CD14-positive monocyte (primary cell): ENCODE measurements at regions not wholly inside any gene's neighbourhood (a gene's known extent, or its start where the extent isn't known, plus 50 kb on each side); places are given as distances from the start of the nearest gene placed in this dataset.

Experiments used
- DNase-seq, 3 donors: peaks; one replicate each; pipeline ENCODE4 v3.0.0-alpha.2; 2011 to 2022
- H2AFZ ChIP-seq: 2 replicates; pipeline ENCODE4 v1.6.0; 2012; ENCODE audit warnings: mild to moderate bottlenecking, low read depth, low read length, inconsistent platforms; ENCODE audit not compliant: insufficient read depth, poor library complexity, severe bottlenecking
- H3K27ac ChIP-seq, 2 donors: 1 replicate in 1 of 2; 2 replicates in 1 of 2; pipeline ENCODE4 v1.5.1; 2012 to 2013; ENCODE audit warnings: low read length in 2 of 2, control low read depth in 1 of 2, inconsistent platforms in 1 of 2, low read depth in 1 of 2, mild to moderate bottlenecking in 1 of 2
- H3K27me3 ChIP-seq, 2 donors: one replicate each; pipeline versions ENCODE4 v1.6.0 to v1.6.1; 2011 to 2013; ENCODE audit warnings: low read length in 2 of 2; ENCODE audit not compliant: control insufficient read depth in 2 of 2, insufficient read depth in 2 of 2
- H3K36me3 ChIP-seq, 2 donors: replicated peaks in 1 of 2; 1 replicate in 1 of 2; 2 replicates in 1 of 2; pipeline versions ENCODE4 v1.5.1 to v1.6.1; 2012 to 2013; ENCODE audit warnings: low read length in 2 of 2, control low read depth in 1 of 2, inconsistent platforms in 1 of 2, mild to moderate bottlenecking in 1 of 2; ENCODE audit not compliant: insufficient read depth in 2 of 2, control insufficient read depth in 1 of 2
- H3K4me1 ChIP-seq, 2 donors: 1 replicate in 1 of 2; 2 replicates in 1 of 2; pipeline versions ENCODE4 v1.5.1 to v1.6.1; 2012 to 2013; ENCODE audit warnings: low read length in 2 of 2, control low read depth in 1 of 2, inconsistent platforms in 1 of 2, mild to moderate bottlenecking in 1 of 2, moderate library complexity in 1 of 2; ENCODE audit not compliant: insufficient read depth in 2 of 2, control insufficient read depth in 1 of 2
- H3K4me2 ChIP-seq: replicated peaks from 2 replicates; pipeline ENCODE3; 2012; ENCODE audit warnings: low read length, moderate library complexity, mild to moderate bottlenecking; ENCODE audit not compliant: poor library complexity, severe bottlenecking; ENCODE audit errors: extremely low read depth
- H3K4me3 ChIP-seq, 3 experiments: fragments of 200-600 bp in 1 of 3; sonication (generic) in 1 of 3; replicated peaks in 1 of 3; 1 replicate in 2 of 3; 2 replicates in 1 of 3; pipeline ENCODE4 v1.5.1; 2011 to 2013; ENCODE audit warnings: low read length in 3 of 3, mild to moderate bottlenecking in 3 of 3, control low read depth in 2 of 3, low read depth in 2 of 3, inconsistent platforms in 1 of 3, moderate library complexity in 1 of 3
- H3K79me2 ChIP-seq: 2 replicates; pipeline ENCODE4 v1.6.0; 2012; ENCODE audit warnings: mild to moderate bottlenecking, control low read depth, inconsistent platforms, low read length, moderate library complexity; ENCODE audit not compliant: insufficient read depth
- H3K9ac ChIP-seq: 2 replicates; pipeline ENCODE4 v1.6.0; 2017; ENCODE audit warnings: low read length, mild to moderate bottlenecking; ENCODE audit not compliant: insufficient read depth, poor library complexity, severe bottlenecking
- H3K9me3 ChIP-seq, 2 donors: replicated peaks in 1 of 2; 1 replicate in 1 of 2; 2 replicates in 1 of 2; pipeline versions ENCODE4 v1.5.1 to v1.6.1; 2012 to 2013; ENCODE audit warnings: low read length in 2 of 2, control low read depth in 1 of 2; ENCODE audit not compliant: control insufficient read depth in 1 of 2, insufficient read depth in 1 of 2
- H4K20me1 ChIP-seq: 2 replicates; pipeline ENCODE4 v1.6.0; 2012; ENCODE audit warnings: mild to moderate bottlenecking, low read length, control low read depth, moderate library complexity; ENCODE audit not compliant: insufficient read depth
- H3K27ac Mint-ChIP-seq, 7 donors: one replicate each; pipeline ENCODE4 v1.8.0; 2020; ENCODE audit warnings: mild to moderate bottlenecking in 7 of 7, mixed read lengths in 7 of 7, moderate library complexity in 6 of 7, inconsistent platforms in 2 of 7
- H3K27me3 Mint-ChIP-seq, 3 donors: one replicate each; pipeline ENCODE4 v1.8.0; 2021 to 2022; ENCODE audit warnings: low read depth in 3 of 3, mild to moderate bottlenecking in 3 of 3, mixed read lengths in 3 of 3, moderate library complexity in 3 of 3, inconsistent platforms in 1 of 3
- H3K36me3 Mint-ChIP-seq, 2 donors: one replicate each; pipeline ENCODE4 v1.8.0; 2020; ENCODE audit warnings: mixed read lengths in 2 of 2, inconsistent platforms in 1 of 2, mild to moderate bottlenecking in 1 of 2
- H3K4me1 Mint-ChIP-seq: one replicate; pipeline ENCODE4 v1.8.0; 2020; ENCODE audit warnings: mild to moderate bottlenecking, mixed read lengths
- H3K4me3 Mint-ChIP-seq, 2 donors: one replicate each; pipeline ENCODE4 v1.8.0; 2020; ENCODE audit warnings: mild to moderate bottlenecking in 2 of 2, mixed read lengths in 2 of 2, moderate library complexity in 1 of 2
- H3K9me3 Mint-ChIP-seq, 7 donors: one replicate each; pipeline ENCODE4 v1.8.0; 2020 to 2022; ENCODE audit warnings: mixed read lengths in 7 of 7, mild to moderate bottlenecking in 6 of 7, moderate library complexity in 6 of 7, inconsistent platforms in 2 of 7
- WGBS: methylation state at CpG from one replicate; pipeline ENCODE4 v1.1.5; 2013; ENCODE audit warnings: missing lambda C conversion rate; ENCODE audit not compliant: insufficient coverage; 5-methylcytosine and 5-hydroxymethylcytosine counted together
- intact Hi-C, 2 donors: fragments of 100-400 bp; cut with micrococcal nuclease; formaldehyde crosslinking; loops; one replicate each; pipeline versions ENCODE4 v1.15.0 to v1.15.1; 2023
- TF ChIP-seq, protein P1 (sequence below): fragments of 200-600 bp; IDR thresholded peaks from one replicate; pipeline ENCODE4 v1.8.0; 2022; ENCODE audit warnings: antibody characterized with exemption, mild to moderate bottlenecking

DNA sequence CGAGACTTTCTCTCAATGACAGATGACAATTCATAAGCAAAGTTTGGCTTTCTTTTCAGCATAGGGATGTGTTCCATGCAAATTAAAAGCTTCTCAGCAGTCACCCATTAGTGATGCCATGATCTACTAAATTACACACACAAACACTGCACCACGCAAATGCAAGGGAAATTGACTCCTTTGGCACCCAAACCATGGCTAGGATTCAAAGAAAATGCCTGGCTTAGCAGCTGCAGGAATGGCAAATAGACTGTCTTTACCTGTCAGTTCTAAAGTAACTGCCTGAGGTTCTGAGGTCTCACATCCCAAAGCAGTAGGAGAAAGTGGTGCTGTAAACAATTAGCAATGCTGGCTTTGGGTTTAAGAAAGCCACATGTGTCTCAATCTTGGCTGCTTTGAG is 108.6 kb upstream of the ATP10B start:
- no peak overlapping the region for H3K27ac Mint-ChIP-seq
- H3K4me3 ChIP-seq: no peak overlapping the region
- 93% methylated on average over 2 of the region's 2 CpGs for WGBS
- TF ChIP-seq, protein P1, sequence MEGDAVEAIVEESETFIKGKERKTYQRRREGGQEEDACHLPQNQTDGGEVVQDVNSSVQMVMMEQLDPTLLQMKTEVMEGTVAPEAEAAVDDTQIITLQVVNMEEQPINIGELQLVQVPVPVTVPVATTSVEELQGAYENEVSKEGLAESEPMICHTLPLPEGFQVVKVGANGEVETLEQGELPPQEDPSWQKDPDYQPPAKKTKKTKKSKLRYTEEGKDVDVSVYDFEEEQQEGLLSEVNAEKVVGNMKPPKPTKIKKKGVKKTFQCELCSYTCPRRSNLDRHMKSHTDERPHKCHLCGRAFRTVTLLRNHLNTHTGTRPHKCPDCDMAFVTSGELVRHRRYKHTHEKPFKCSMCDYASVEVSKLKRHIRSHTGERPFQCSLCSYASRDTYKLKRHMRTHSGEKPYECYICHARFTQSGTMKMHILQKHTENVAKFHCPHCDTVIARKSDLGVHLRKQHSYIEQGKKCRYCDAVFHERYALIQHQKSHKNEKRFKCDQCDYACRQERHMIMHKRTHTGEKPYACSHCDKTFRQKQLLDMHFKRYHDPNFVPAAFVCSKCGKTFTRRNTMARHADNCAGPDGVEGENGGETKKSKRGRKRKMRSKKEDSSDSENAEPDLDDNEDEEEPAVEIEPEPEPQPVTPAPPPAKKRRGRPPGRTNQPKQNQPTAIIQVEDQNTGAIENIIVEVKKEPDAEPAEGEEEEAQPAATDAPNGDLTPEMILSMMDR: no peak
- H3K4me1 Mint-ChIP-seq: peaks cover 6% of the 10 kb centered on the region
- no peaks in the 10 kb centered on the region for H3K79me2 ChIP-seq
- H3K27me3 Mint-ChIP-seq: peaks cover 0 to 3% (median 2%) of the 10 kb centered on the region in 3 donors
- no peak overlapping the region for H3K9ac ChIP-seq
- H3K27ac ChIP-seq: no peak overlapping the region
- no peaks in the 10 kb centered on the region for H4K20me1 ChIP-seq
- H3K9me3 ChIP-seq: no peaks in the 10 kb centered on the region
- no peak overlapping the region for H3K4me3 Mint-ChIP-seq
- no peaks in the 10 kb centered on the region for H3K36me3 Mint-ChIP-seq
- no peak overlapping the region for H3K4me2 ChIP-seq
- H3K9me3 Mint-ChIP-seq: peaks cover 0 to 2% (median 0%) of the 10 kb centered on the region in 7 donors
- no peaks in the 10 kb centered on the region for H3K36me3 ChIP-seq
- no peaks in the 10 kb centered on the region for H3K4me1 ChIP-seq
- intact Hi-C loops: no loop called here
- DNase-seq: no peak
- H2AFZ ChIP-seq: no peak overlapping the region
- no peaks in the 10 kb centered on the region for H3K27me3 ChIP-seq

DNA sequence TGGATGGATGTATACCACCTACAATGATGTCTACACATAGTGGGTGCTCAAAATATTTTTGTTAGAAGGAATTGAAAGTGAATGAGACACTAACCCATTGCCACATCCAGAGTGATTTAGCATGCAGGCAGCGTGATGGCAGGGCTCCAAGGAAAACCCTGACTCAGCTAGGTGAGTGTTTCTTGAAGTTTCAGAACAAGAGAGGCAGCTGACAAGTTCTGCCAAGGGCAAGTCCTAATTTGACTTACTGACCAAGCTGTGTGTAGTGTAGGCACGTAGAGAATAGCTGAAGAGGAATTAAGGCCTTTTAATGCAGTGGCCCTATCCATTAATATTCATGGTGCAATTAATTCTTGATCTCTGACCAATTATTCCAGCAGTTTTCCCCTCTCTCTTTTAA is 107.8 kb upstream of the ATP10B start:
- Mint-ChIP-seq H3K27me3 (peaks cover 0 to 3% (median 2%) of the 10 kb centered on the region in 3 donors), H3K9me3 (peaks cover 0 to 2% (median 0%) of the 10 kb centered on the region in 7 donors), H3K36me3 (no peaks in the 10 kb centered on the region), H3K4me1 (peaks cover 6% of the 10 kb centered on the region), H3K27ac (peak overlapping the region in 1 of 7 donors; percentile 50), H3K4me3 (no peak overlapping the region)
- WGBS: no CpG with 5 or more reads among the region's 2 CpGs
- no peak overlapping the region for H3K4me3 ChIP-seq
- DNase-seq: no peak
- no peak overlapping the region for H2AFZ ChIP-seq
- no peaks in the 10 kb centered on the region for H3K9me3 ChIP-seq
- H4K20me1 ChIP-seq: no peaks in the 10 kb centered on the region
- no peaks in the 10 kb centered on the region for H3K36me3 ChIP-seq
- TF ChIP-seq, protein P1: no peak
- no peak overlapping the region for H3K4me2 ChIP-seq
- no peak overlapping the region for H3K9ac ChIP-seq
- intact Hi-C loops: no loop called here
- H3K79me2 ChIP-seq: no peaks in the 10 kb centered on the region
- H3K27me3 ChIP-seq: no peaks in the 10 kb centered on the region
- H3K4me1 ChIP-seq: no peaks in the 10 kb centered on the region
- H3K27ac ChIP-seq: no peak overlapping the region
